ENCODE measurements at regions not wholly inside any gene's neighbourhood (a gene's known extent, or its start where the extent isn't known, plus 50 kb on each side); places are given as distances from the start of the nearest gene placed in this dataset.
"Not testable (repeated sequence)": the region's sequence is repeated elsewhere in the genome, so short reads cannot be mapped to it uniquely, and the experiment has no call there.

GRCh38 chr15:84111575-84111974 is 124.0 kb upstream of the GOLGA6L4 start:
- Histone ChIP-seq H3K27me3 (peaks cover 6% of the 10 kb centered on the region), H3K36me3 (no peaks in the 10 kb centered on the region), H3K4me3 (ENCODE audit: low read depth, low read length) (no peak overlapping the region), H3K4me1 (no peaks in the 10 kb centered on the region), H3K9me3 (no peaks in the 10 kb centered on the region)
- no peak for DNase-seq
- TF ChIP-seq CTCF (IDR thresholded peaks at IDR 0.05; ENCODE audit: low read depth, low read length), result no peak

GRCh38 chr15:84112025-84112424 is 123.5 kb upstream of the GOLGA6L4 start:
- Histone ChIP-seq H3K4me1 (no peaks in the 10 kb centered on the region), H3K9me3 (no peaks in the 10 kb centered on the region), H3K36me3 (no peaks in the 10 kb centered on the region), H3K4me3 (ENCODE audit: low read depth, low read length) (no peak overlapping the region), H3K27me3 (peaks cover 6% of the 10 kb centered on the region)
- TF ChIP-seq CTCF (IDR thresholded peaks at IDR 0.05; ENCODE audit: low read depth, low read length), result no peak
- DNase-seq, result no peak

GRCh38 chr15:84113919-84114318 is 121.7 kb upstream of the GOLGA6L4 start:
- no peaks in the 10 kb centered on the region for H3K4me1 ChIP-seq
- no peaks in the 10 kb centered on the region for H3K9me3 ChIP-seq
- H3K36me3 ChIP-seq, result no peaks in the 10 kb centered on the region
- no peak for DNase-seq
- H3K4me3 ChIP-seq (ENCODE audit: low read depth, low read length), result no peak overlapping the region
- no peak for TF ChIP-seq CTCF (IDR thresholded peaks at IDR 0.05; ENCODE audit: low read depth, low read length)
- peaks cover 6% of the 10 kb centered on the region for H3K27me3 ChIP-seq

GRCh38 chr15:84114680-84115079 is 120.9 kb upstream of the GOLGA6L4 start:
- H3K4me1 ChIP-seq; H3K4me3 ChIP-seq (ENCODE audit: low read depth, low read length); H3K9me3 ChIP-seq; H3K27me3 ChIP-seq; H3K36me3 ChIP-seq; DNase-seq: not testable (repeated sequence)

GRCh38 chr15:84119351-84119750 is 116.2 kb upstream of the GOLGA6L4 start:
- H3K9me3 ChIP-seq; H3K36me3 ChIP-seq; H3K4me1 ChIP-seq; H3K27me3 ChIP-seq; H3K4me3 ChIP-seq (ENCODE audit: low read depth, low read length); DNase-seq: not testable (repeated sequence)

GRCh38 chr15:84120903-84121302 is 114.7 kb upstream of the GOLGA6L4 start:
- H3K27me3 ChIP-seq; H3K4me3 ChIP-seq (ENCODE audit: low read depth, low read length); DNase-seq; H3K4me1 ChIP-seq; H3K36me3 ChIP-seq; H3K9me3 ChIP-seq: not testable (repeated sequence)

- not testable (repeated sequence) for H3K36me3 ChIP-seq; DNase-seq; H3K4me1 ChIP-seq; H3K27me3 ChIP-seq; H3K4me3 ChIP-seq (ENCODE audit: low read depth, low read length); H3K9me3 ChIP-seq
These were observed 106.9 kb upstream of the GOLGA6L4 start for GRCh38 chr15:84128706-84129105.

- H3K36me3 ChIP-seq; H3K4me1 ChIP-seq; H3K4me3 ChIP-seq (ENCODE audit: low read depth, low read length); H3K9me3 ChIP-seq; DNase-seq; H3K27me3 ChIP-seq: not testable (repeated sequence)
These were observed 105.3 kb upstream of the GOLGA6L4 start for GRCh38 chr15:84130098-84130831.

GRCh38 chr15:84135931-84136456 is 99.6 kb upstream of the GOLGA6L4 start:
- not testable (repeated sequence) for H3K27me3 ChIP-seq; H3K4me3 ChIP-seq (ENCODE audit: low read depth, low read length); H3K9me3 ChIP-seq; H3K4me1 ChIP-seq; H3K36me3 ChIP-seq; DNase-seq
